ENCODE measurements at regions not wholly inside any gene's neighbourhood (a gene's known extent, or its start where the extent isn't known, plus 50 kb on each side); places are given as distances from the start of the nearest gene placed in this dataset.

GRCh38 chr17:77320044-77320440, 179.3 kb downstream of the SEC14L1 start:
- peaks cover 91 to 96% of the 10 kb centered on the region in 2 experiments for H3K4me1 ChIP-seq (ENCODE audit: control insufficient read depth in 1 of 2, insufficient read depth in 1 of 2, low read depth in 1 of 2, low read length in 1 of 2)
- peak overlapping the region; percentile 70 for H3K4me3 ChIP-seq (ENCODE audit: low read depth in 1 of 2, low read length in 1 of 2)
- H3K9me3 ChIP-seq, result no peaks in the 10 kb centered on the region
- no peaks in the 10 kb centered on the region for H3K27me3 ChIP-seq
- peak overlapping the region; percentile 82 for H3K27ac ChIP-seq
- H3K36me3 ChIP-seq, result no peaks in the 10 kb centered on the region
- TF ChIP-seq CTCF (IDR thresholded peaks at IDR 0.05), result no peak

- no peaks in the 10 kb centered on the region for H3K27me3 ChIP-seq
- H3K36me3 ChIP-seq, result no peaks in the 10 kb centered on the region
- H3K4me1 ChIP-seq (ENCODE audit: control insufficient read depth in 1 of 2, insufficient read depth in 1 of 2, low read depth in 1 of 2, low read length in 1 of 2), result peaks cover 91 to 96% of the 10 kb centered on the region in 2 experiments
- peak overlapping the region; percentile 70 for H3K4me3 ChIP-seq (ENCODE audit: low read depth in 1 of 2, low read length in 1 of 2)
- no peak for TF ChIP-seq CTCF (IDR thresholded peaks at IDR 0.05)
- no peaks in the 10 kb centered on the region for H3K9me3 ChIP-seq
- H3K27ac ChIP-seq, result peak overlapping the region; percentile 82
Observed at GRCh38 chr17:77320485-77321256, 179.9 kb downstream of the SEC14L1 start.

GRCh38 chr17:77321649-77322513, 181.1 kb downstream of the SEC14L1 start:
- H3K4me1 ChIP-seq (ENCODE audit: control insufficient read depth in 1 of 2, insufficient read depth in 1 of 2, low read depth in 1 of 2, low read length in 1 of 2), result peaks cover 90 to 96% of the 10 kb centered on the region in 2 experiments
- peak overlapping the region; percentile 82 for H3K27ac ChIP-seq
- H3K27me3 ChIP-seq, result no peaks in the 10 kb centered on the region
- peak overlapping the region; percentile 29 to 38 for H3K4me3 ChIP-seq (ENCODE audit: low read depth in 1 of 2, low read length in 1 of 2)
- H3K36me3 ChIP-seq, result no peaks in the 10 kb centered on the region
- no peaks in the 10 kb centered on the region for H3K9me3 ChIP-seq
- no peak for TF ChIP-seq CTCF (IDR thresholded peaks at IDR 0.05)

- H3K4me3 ChIP-seq (ENCODE audit: low read depth in 1 of 2, low read length in 1 of 2), result peak overlapping the region; percentile 29 to 38
- no peaks in the 10 kb centered on the region for H3K27me3 ChIP-seq
- H3K36me3 ChIP-seq, result no peaks in the 10 kb centered on the region
- peak overlapping the region; percentile 82 for H3K27ac ChIP-seq
- no peak for TF ChIP-seq CTCF (IDR thresholded peaks at IDR 0.05)
- no peaks in the 10 kb centered on the region for H3K9me3 ChIP-seq
- peaks cover 89 to 91% of the 10 kb centered on the region in 2 experiments for H3K4me1 ChIP-seq (ENCODE audit: control insufficient read depth in 1 of 2, insufficient read depth in 1 of 2, low read depth in 1 of 2, low read length in 1 of 2)
Observed at GRCh38 chr17:77322514-77323412, 182.0 kb downstream of the SEC14L1 start.

Measured in neutrophil (primary cell).